Common myeloid progenitor, CD34-positive (primary cell): ENCODE measurements at regions not wholly inside any gene's neighbourhood (a gene's known extent, or its start where the extent isn't known, plus 50 kb on each side); places are given as distances from the start of the nearest gene placed in this dataset.

Experiments used
- CTCF ChIA-PET: fragments of 350-600 bp; sonication (Branson Sonifier 250); formaldehyde crosslinking; loops from one replicate; lab custom pipeline; 2021; ENCODE audit warnings: antibody characterized with exemption; lab: Charles Lee
- POLR2A ChIA-PET: fragments of 350-600 bp; sonication (Branson Sonifier 250); formaldehyde crosslinking; loops from one replicate; lab custom pipeline; 2021; ENCODE audit warnings: antibody characterized with exemption; lab: Charles Lee
- DNase-seq, 3 donors: peaks; one replicate each; pipeline versions ENCODE4 v3.0.0 to v3.0.0-alpha.2; 2013
- H3K27ac ChIP-seq, 2 experiments: 1 replicate in 1 of 2; 2 replicates in 1 of 2; pipeline ENCODE4 v1.7.0; 2013; ENCODE audit warnings: inconsistent platforms in 2 of 2, low read length in 2 of 2, mild to moderate bottlenecking in 2 of 2, low read depth in 1 of 2, moderate library complexity in 1 of 2; ENCODE audit not compliant: severe bottlenecking in 2 of 2, insufficient read depth in 1 of 2, poor library complexity in 1 of 2
- H3K27me3 ChIP-seq, 5 experiments: replicated peaks in 2 of 5; 1 replicate in 3 of 5; 2 replicates in 2 of 5; pipeline versions ENCODE4 v1.6.1 to v1.7.0; 2013; ENCODE audit warnings: low read length in 4 of 5, mild to moderate bottlenecking in 2 of 5, moderate library complexity in 2 of 5, inconsistent platforms in 1 of 5; ENCODE audit not compliant: insufficient read depth in 5 of 5, control insufficient read depth in 4 of 5
- H3K36me3 ChIP-seq, 4 experiments: 1 replicate in 2 of 4; 2 replicates in 2 of 4; pipeline versions ENCODE4 v1.6.1 to v1.7.0; 2013; ENCODE audit warnings: low read length in 3 of 4, control low read depth in 1 of 4, mild to moderate bottlenecking in 1 of 4; ENCODE audit not compliant: control insufficient read depth in 4 of 4, insufficient read depth in 4 of 4
- H3K4me1 ChIP-seq, 4 experiments: 1 replicate in 3 of 4; 2 replicates in 1 of 4; pipeline versions ENCODE4 v1.6.1 to v1.7.1; 2013; ENCODE audit warnings: low read length in 3 of 4, mild to moderate bottlenecking in 3 of 4, control low read depth in 1 of 4, inconsistent platforms in 1 of 4, moderate library complexity in 1 of 4; ENCODE audit not compliant: control insufficient read depth in 4 of 4, insufficient read depth in 4 of 4; ENCODE audit errors: control extremely low read depth in 1 of 4
- H3K4me3 ChIP-seq, 7 experiments: 1 replicate in 4 of 7; 2 replicates in 3 of 7; pipeline versions ENCODE4 v1.5.1 to v1.7.0; 2013; ENCODE audit warnings: mild to moderate bottlenecking in 7 of 7, low read length in 6 of 7, moderate library complexity in 6 of 7, inconsistent platforms in 2 of 7, low read depth in 2 of 7, control low read depth in 1 of 7; ENCODE audit not compliant: insufficient read depth in 4 of 7, control insufficient read depth in 1 of 7; ENCODE audit errors: extremely low read depth in 1 of 7
- H3K9me3 ChIP-seq, 5 experiments: 1 replicate in 4 of 5; 2 replicates in 1 of 5; pipeline versions ENCODE4 v1.6.1 to v1.7.1; 2013; ENCODE audit warnings: low read length in 4 of 5, mild to moderate bottlenecking in 2 of 5, inconsistent platforms in 1 of 5, low read depth in 1 of 5, moderate library complexity in 1 of 5; ENCODE audit not compliant: control insufficient read depth in 4 of 5, insufficient read depth in 2 of 5; ENCODE audit errors: control extremely low read depth in 1 of 5
- WGBS: methylation state at CpG from one replicate; pipeline ENCODE4 v1.1.5; 2013; ENCODE audit not compliant: insufficient coverage; 5-methylcytosine and 5-hydroxymethylcytosine counted together

DNA sequence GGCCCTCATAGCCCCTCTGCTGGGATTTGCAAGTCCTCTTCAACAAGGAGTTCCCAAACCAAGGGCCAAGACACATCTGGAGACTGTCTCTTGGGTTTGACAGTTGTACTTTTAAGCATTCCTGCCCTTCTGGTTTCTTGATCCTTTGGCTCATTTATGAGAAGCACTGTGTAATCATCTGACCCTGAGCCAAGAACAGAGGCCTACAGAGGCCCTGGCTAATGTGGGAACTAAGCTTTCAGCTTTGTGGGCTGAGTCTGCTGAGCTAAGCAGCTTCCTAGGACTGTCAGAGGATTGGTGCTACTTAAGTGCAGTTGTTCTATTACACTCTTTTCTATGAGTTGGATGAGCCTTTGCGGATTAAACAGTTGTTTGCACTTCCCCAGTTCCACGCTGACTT, 178.3 kb downstream of the KBTBD8 start:
- WGBS, result no CpG with 5 or more reads among the region's 2 CpGs
- ChIA-PET CTCF (no interaction called here), POLR2A (no interaction called here)
- Histone ChIP-seq H3K4me1 (no peaks in the 10 kb centered on the region), H3K4me3 (no peak overlapping the region), H3K36me3 (no peaks in the 10 kb centered on the region), H3K27me3 (no peaks in the 10 kb centered on the region), H3K9me3 (peaks cover 0 to 14% (median 4%) of the 10 kb centered on the region in 5 experiments), H3K27ac (no peak overlapping the region)
- no peak for DNase-seq

- Histone ChIP-seq H3K27me3 (no peaks in the 10 kb centered on the region), H3K9me3 (peaks cover 0 to 3% (median 0%) of the 10 kb centered on the region in 5 experiments), H3K27ac (no peak overlapping the region), H3K4me1 (no peaks in the 10 kb centered on the region), H3K4me3 (no peak overlapping the region), H3K36me3 (no peaks in the 10 kb centered on the region)
- no peak for DNase-seq
- WGBS, result 98% methylated on average over 7 of the region's 8 CpGs
- POLR2A ChIA-PET, result no interaction called here
- CTCF ChIA-PET, result no interaction called here
These were observed 194.4 kb downstream of the KBTBD8 start for GRCh38 chr3:67192466-67192865.

DNA sequence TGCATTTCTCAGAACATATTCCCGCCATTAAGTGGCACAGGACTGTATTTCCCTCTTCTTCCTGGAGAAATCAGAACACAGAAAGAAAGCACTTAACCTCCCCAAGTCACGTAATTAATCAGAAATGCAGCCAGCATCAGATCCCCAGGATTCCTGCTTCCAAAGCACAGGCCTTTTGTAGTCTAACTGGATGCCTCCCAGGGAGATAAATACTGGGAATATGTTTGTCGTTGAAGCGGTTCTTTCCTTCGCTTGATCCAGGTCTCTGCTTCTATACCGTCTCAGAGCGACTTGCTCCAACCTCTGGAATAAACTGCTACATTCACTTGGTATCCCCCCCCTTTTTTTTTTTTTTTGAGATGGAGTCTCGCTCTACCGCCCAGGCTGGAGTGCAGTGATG, 198.6 kb downstream of the KBTBD8 start:
- 100% methylated on average over 4 of the region's 9 CpGs for WGBS
- CTCF ChIA-PET, result interaction anchor here (0.7 kb wide), 1 partner anchor 624 kb away, joined by 4 read pairs; no protein-coding TSS in a partner anchor

GRCh38 chr3:67198374-67198773, 200.3 kb downstream of the KBTBD8 start:
- no peaks in the 10 kb centered on the region for H3K36me3 ChIP-seq
- H3K9me3 ChIP-seq, result no peaks in the 10 kb centered on the region
- no peak overlapping the region for H3K27ac ChIP-seq
- WGBS, result 100% methylated on average over 1 of the region's 1 CpG
- no peak for DNase-seq
- ChIA-PET POLR2A (no interaction called here), CTCF (no interaction called here)
- no peaks in the 10 kb centered on the region for H3K27me3 ChIP-seq
- H3K4me1 ChIP-seq, result no peaks in the 10 kb centered on the region
- no peak overlapping the region for H3K4me3 ChIP-seq

More for the DNA sequence above, 198.6 kb downstream of the KBTBD8 start:
- H3K9me3 ChIP-seq, result no peaks in the 10 kb centered on the region
- POLR2A ChIA-PET, result no interaction called here
- no peak for DNase-seq
- H3K27me3 ChIP-seq, result no peaks in the 10 kb centered on the region
- no peak overlapping the region for H3K4me3 ChIP-seq
- no peak overlapping the region for H3K27ac ChIP-seq
- H3K36me3 ChIP-seq, result no peaks in the 10 kb centered on the region
- no peaks in the 10 kb centered on the region for H3K4me1 ChIP-seq

- Histone ChIP-seq H3K27me3 (no peaks in the 10 kb centered on the region), H3K4me3 (no peak overlapping the region), H3K4me1 (no peaks in the 10 kb centered on the region), H3K9me3 (no peaks in the 10 kb centered on the region), H3K27ac (no peak overlapping the region), H3K36me3 (no peaks in the 10 kb centered on the region)
- DNase-seq, result no peak
- ChIA-PET CTCF (no interaction called here), POLR2A (no interaction called here)
These were observed 202.5 kb downstream of the KBTBD8 start for GRCh38 chr3:67200618-67201017.

DNA sequence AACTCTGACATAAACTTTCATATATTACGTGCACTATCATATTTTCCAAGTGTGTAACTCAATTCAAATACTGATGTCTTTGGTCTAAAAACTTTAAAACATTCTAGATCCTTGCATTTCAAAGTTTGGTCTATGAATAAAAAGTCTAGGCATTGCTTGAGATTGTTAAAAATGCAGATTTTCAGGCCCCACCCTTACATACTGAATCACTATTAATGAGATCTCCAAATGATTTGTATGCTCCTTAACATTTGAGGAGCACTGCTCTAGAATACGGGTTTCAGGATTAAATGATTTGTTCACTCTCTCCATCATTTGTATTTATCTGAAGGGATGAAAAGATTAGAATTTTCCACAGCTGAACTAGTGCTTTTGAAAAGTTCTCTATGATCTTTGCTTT, 202.9 kb downstream of the KBTBD8 start:
- Histone ChIP-seq H3K36me3 (no peaks in the 10 kb centered on the region), H3K4me1 (no peaks in the 10 kb centered on the region), H3K27me3 (no peaks in the 10 kb centered on the region), H3K9me3 (no peaks in the 10 kb centered on the region), H3K4me3 (no peak overlapping the region), H3K27ac (no peak overlapping the region)
- DNase-seq, result no peak
- CTCF ChIA-PET, result no interaction called here
- no CpG with 5 or more reads among the region's 2 CpGs for WGBS
- POLR2A ChIA-PET, result no interaction called here

DNA sequence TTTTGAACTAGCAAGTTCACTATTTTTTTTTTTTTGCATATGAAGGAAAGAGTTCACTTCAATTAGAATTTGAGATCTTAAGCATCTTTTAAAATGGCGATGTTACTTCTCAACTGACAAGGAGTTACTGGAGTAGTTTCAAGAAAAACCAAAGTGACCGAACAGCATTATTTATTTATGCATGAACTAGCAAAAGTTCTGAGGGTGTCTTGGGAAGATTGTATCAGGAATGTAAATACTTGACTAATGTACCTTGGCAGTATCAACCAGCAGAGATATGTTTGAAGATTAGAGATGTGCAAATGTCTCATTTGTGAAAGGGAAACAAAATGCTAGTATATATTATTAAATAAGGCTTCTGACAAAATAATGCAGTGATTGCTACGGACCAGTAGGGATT, 203.9 kb downstream of the KBTBD8 start:
- Histone ChIP-seq H3K36me3 (no peaks in the 10 kb centered on the region), H3K9me3 (no peaks in the 10 kb centered on the region), H3K4me3 (no peak overlapping the region), H3K27me3 (no peaks in the 10 kb centered on the region), H3K4me1 (no peaks in the 10 kb centered on the region), H3K27ac (no peak overlapping the region)
- POLR2A ChIA-PET, result no interaction called here
- DNase-seq, result no peak
- WGBS, result 87% methylated on average over 2 of the region's 3 CpGs
- CTCF ChIA-PET, result no interaction called here
